BJ (cell line): ENCODE measurements at regions not wholly inside any gene's neighbourhood (a gene's known extent, or its start where the extent isn't known, plus 50 kb on each side); places are given as distances from the start of the nearest gene placed in this dataset.

Experiments used
- CTCF ChIA-PET: fragments of 350-600 bp; formaldehyde crosslinking; extraction: SDS; loops from one replicate; lab custom pipeline; 2021; ENCODE audit warnings: antibody characterized with exemption, inconsistent platforms; lab: Yijun Ruan, JAX
- POLR2A ChIA-PET: fragments of 300-600 bp; sonication (Branson Sonifier 250); formaldehyde crosslinking; extraction: SDS; loops from one replicate; lab custom pipeline; 2021; ENCODE audit warnings: antibody characterized with exemption; lab: Charles Lee
- DNase-seq: peaks from one replicate; pipeline ENCODE4 v3.0.0-alpha.2; 2011; ENCODE audit warnings: low read depth
- H3K27me3 ChIP-seq: 2 replicates; pipeline ENCODE4 v1.6.0; 2011; ENCODE audit warnings: low read length; ENCODE audit not compliant: control insufficient read depth, insufficient read depth
- H3K36me3 ChIP-seq: 2 replicates; pipeline ENCODE4 v1.5.1; 2011; ENCODE audit warnings: low read length; ENCODE audit not compliant: control insufficient read depth, insufficient read depth
- H3K4me3 ChIP-seq: 2 replicates; pipeline ENCODE4 v1.5.1; 2011; ENCODE audit warnings: low read depth, mild to moderate bottlenecking, control low read depth, low read length
- TF ChIP-seq, protein P1 (sequence below): IDR thresholded peaks from 2 replicates; pipeline ENCODE4 v1.5.1; 2011; ENCODE audit warnings: low read depth, mild to moderate bottlenecking, control low read depth, inconsistent platforms, low read length, moderate library complexity; ENCODE audit not compliant: insufficient read depth

DNA sequence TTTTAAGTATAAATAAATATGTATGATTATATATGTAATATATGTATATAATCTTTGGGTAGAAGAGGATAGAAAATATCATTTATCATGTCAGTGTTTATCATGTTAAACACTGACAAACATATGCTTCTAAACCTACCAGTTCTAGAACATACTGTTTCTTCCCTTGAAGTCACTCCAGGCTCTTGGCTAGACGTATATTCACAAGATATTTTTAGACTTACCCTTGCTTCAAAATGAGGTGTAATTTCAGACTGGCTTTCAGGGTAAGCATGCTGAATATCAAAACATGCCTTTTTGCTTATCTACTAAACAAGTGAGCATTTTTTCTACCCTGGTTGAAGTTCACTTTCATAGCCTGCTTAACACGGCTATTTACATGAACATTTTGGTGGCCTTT is 642.4 kb upstream of the PKDCC start:
- ChIA-PET POLR2A (no interaction called here), CTCF (interaction anchor here (1.0 kb wide), 1 partner anchor 1492 kb away, joined by 3 read pairs; no protein-coding TSS in a partner anchor)
- TF ChIP-seq, protein P1, sequence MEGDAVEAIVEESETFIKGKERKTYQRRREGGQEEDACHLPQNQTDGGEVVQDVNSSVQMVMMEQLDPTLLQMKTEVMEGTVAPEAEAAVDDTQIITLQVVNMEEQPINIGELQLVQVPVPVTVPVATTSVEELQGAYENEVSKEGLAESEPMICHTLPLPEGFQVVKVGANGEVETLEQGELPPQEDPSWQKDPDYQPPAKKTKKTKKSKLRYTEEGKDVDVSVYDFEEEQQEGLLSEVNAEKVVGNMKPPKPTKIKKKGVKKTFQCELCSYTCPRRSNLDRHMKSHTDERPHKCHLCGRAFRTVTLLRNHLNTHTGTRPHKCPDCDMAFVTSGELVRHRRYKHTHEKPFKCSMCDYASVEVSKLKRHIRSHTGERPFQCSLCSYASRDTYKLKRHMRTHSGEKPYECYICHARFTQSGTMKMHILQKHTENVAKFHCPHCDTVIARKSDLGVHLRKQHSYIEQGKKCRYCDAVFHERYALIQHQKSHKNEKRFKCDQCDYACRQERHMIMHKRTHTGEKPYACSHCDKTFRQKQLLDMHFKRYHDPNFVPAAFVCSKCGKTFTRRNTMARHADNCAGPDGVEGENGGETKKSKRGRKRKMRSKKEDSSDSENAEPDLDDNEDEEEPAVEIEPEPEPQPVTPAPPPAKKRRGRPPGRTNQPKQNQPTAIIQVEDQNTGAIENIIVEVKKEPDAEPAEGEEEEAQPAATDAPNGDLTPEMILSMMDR, result no peak
- Histone ChIP-seq H3K4me3 (no peak overlapping the region), H3K36me3 (no peaks in the 10 kb centered on the region), H3K27me3 (no peaks in the 10 kb centered on the region)
- no peak for DNase-seq

DNA sequence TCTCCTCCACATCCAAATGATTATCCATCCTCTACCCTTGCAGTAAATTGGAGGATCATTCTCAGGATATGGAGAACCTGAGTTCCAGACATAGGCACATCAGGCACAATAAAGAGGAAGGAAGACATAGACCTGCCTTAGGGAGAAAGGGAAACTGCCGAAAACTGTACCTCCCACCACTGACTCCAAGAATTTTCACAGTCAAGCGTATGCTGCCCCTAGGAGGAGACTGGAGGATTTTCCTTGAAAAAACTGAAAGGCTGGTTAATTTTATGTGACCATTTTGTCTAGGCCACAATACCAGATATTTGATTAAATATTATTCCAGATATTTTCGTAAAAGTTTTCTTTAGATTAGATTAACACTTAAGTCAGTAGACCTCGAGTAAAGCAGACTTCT is 638.5 kb upstream of the PKDCC start:
- no peak for DNase-seq
- no peaks in the 10 kb centered on the region for H3K27me3 ChIP-seq
- CTCF ChIA-PET, result interaction anchor here (1.0 kb wide), 1 partner anchor 289 kb away, joined by 3 read pairs; no protein-coding TSS in a partner anchor
- TF ChIP-seq, protein P1, result no peak
- H3K36me3 ChIP-seq, result no peaks in the 10 kb centered on the region
- POLR2A ChIA-PET, result no interaction called here
- H3K4me3 ChIP-seq, result no peak overlapping the region

DNA sequence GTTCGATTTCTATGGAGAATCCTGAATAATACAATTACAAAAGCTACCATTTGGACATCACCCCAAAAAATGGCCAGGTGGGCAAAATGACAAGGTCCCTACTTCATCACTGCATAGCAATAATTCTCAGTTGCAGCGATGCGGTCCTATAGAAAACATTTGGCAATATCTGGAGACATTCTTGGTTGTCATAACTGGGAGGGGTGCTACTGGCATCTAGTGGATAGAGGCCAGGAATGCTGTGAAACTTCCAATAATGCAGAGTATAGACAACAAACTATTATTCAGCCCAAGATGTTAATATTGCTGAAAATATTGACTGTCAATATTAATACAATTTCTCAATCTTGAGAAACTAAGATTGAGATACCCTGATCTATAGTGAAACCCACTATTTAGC is 637.8 kb upstream of the PKDCC start:
- H3K4me3 ChIP-seq, result no peak overlapping the region
- TF ChIP-seq, protein P1, result no peak
- no peak for DNase-seq
- POLR2A ChIA-PET, result no interaction called here
- CTCF ChIA-PET, result interaction anchor here (1.0 kb wide), 1 partner anchor 288 kb away, joined by 3 read pairs; no protein-coding TSS in a partner anchor
- H3K27me3 ChIP-seq, result no peaks in the 10 kb centered on the region
- H3K36me3 ChIP-seq, result no peaks in the 10 kb centered on the region

DNA sequence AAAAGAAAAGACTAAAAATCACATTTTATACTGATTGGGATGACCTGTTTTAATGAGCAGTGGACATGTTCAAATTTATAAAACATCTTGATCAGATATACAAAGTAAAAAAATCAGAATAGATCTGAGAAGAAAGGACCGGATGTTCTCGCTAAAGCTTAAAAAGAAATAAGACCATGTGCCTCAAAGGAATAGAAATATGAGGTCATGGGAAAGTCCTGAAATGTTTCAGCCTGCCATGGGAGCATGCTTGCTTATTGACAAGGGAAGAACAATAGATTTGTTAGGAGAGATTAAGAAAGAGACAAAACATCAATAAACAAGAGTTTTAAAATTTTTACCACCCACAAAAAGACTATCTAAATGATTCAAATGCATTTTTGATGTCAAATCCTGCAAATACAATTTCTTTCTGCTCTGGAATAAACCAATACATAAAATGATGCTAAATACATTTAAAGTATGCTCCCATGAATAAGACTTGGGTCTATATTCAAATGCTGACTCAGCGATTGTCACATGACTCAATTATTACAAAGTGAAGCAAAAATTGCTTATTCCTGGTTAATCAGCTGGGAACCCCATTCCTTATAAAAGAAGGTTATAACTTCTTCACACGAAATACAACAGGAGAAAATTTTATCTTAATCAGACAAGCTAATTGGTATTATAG is 633.9 kb upstream of the PKDCC start:
- POLR2A ChIA-PET, result no interaction called here
- TF ChIP-seq, protein P1, result no peak
- CTCF ChIA-PET, result interaction anchor here (0.9 to 3.9 kb wide), 7 partner anchors 10 to 370 kb away, joined by 3 to 27 read pairs (median 4); no protein-coding TSS in a partner anchor
- no peak for DNase-seq
- no peak overlapping the region for H3K4me3 ChIP-seq
- H3K36me3 ChIP-seq, result no peaks in the 10 kb centered on the region
- H3K27me3 ChIP-seq, result no peaks in the 10 kb centered on the region

GRCh38 chr2:41414486-41415230 is 633.2 kb upstream of the PKDCC start:
- DNase-seq, result no peak
- TF ChIP-seq, protein P1, result peak; percentile 51
- ChIA-PET POLR2A (no interaction called here), CTCF (interaction anchor here (0.9 to 3.9 kb wide), 6 partner anchors 10 to 369 kb away, joined by 3 to 27 read pairs (median 4); no protein-coding TSS in a partner anchor)
- no peak overlapping the region for H3K4me3 ChIP-seq
- H3K36me3 ChIP-seq, result no peaks in the 10 kb centered on the region
- no peaks in the 10 kb centered on the region for H3K27me3 ChIP-seq
